NCI-H510A treated with DMSO at 0.1 percent for 48 hours (cell line): ENCODE measurements at regions not wholly inside any gene's neighbourhood (a gene's known extent, or its start where the extent isn't known, plus 50 kb on each side); places are given as distances from the start of the nearest gene placed in this dataset.

Experiments
- DNase-seq: peaks from one replicate; lab custom pipeline; 2025; lab: John Stamatoyannopoulos, UW

DNA sequence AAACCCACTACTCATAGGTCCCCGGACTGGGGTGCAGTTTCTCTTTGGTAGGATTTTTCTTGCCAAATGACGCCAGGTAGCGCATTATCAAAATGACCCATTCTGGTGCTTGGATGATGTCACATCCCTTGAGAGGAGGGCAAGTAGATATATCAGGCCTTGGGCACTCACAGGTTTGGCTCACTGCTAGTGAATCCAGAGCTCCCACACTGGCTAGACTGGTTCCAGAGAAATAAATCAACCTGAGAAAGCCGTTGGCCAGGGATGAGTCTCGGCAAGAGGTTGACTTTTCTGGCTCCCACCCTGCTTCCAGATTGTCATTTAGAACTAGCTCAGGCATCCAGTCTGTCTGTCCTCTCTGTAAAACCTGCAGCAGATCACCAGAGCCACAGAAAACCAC, 188.4 kb upstream of the MAF start:
- no peak for DNase-seq

DNA sequence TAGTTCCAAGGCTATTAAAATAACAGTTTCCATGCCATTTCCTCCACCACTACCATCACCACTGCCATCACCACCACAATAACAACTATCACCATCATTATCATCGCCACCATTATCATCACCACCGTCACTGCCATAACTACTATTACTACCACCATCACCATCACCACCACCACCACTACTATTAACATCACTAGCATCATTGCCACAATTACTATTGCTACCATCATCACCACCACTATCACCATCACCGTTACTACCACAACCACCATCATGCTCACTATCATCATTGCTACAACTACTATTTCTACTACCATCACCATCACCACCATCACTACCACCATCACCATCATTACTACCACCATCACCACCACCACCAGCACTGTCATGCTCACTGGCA, 185.9 kb upstream of the MAF start:
- DNase-seq, result no peak

DNA sequence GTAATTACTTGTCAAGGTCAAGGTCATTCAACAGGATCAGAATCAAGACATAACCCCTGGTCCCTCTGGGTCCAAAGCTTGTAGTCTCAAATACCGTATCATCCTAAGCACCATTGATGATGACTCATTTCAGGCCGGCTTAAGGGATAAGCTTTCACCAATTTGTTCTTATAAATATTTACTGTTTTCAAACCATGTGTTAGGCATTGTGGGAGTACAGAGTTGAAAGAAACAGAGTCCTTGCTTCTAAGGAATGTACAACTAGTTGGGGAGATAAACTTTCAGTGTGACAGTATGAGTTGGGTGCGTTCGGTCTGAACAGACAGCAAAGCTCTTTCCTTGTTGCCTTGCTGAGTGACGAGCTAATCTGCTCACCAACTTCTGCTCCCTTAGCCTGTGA, 183.5 kb upstream of the MAF start:
- DNase-seq, result no peak

DNA sequence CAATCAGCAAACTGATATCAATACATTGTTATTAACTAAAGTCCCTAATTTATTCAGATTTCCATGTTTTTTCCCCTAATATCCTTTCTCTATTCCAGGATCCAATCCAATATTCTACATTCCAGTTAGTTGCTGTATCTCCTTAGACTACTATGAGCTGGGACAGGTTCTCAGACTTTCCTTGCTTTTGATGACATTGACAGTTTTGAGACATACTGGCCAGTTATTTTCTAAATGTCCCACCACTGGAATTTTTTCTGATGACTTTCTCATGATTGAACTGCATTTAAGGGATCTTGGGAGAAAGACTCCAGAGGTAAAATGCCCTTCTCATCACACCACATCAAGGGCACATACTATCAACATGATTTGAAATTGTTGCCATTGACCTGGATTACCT, 177.1 kb upstream of the MAF start:
- no peak for DNase-seq

DNA sequence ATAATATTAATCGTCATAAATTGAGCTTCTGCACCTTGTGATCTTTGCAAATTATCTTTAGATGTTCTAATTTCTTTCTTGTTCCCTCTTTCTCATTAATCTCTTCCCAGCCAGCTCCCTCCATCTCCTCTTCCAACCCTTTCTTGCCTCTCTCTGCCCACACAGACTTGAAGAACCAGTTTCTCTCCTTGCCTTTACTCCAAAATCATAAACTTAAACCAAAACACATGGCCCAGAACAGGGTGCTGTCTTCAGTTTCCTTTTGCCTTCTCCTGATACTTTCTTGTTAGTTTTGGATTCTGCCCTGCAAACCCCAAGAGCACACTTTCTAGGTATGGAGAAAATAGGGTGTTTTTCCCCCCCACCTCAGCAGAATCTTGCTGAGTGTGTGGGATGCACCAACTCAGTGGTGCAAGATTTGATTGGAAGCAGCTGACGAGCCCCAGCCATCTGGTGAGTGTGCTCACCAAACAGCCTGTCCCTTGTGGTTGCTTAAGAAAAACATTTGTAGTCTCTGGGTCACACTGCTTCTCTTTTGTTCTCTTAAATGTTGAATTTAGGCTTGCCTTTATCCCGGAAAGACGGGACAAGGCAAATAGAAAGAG, 175.8 kb upstream of the MAF start:
- DNase-seq, result no peak

DNA sequence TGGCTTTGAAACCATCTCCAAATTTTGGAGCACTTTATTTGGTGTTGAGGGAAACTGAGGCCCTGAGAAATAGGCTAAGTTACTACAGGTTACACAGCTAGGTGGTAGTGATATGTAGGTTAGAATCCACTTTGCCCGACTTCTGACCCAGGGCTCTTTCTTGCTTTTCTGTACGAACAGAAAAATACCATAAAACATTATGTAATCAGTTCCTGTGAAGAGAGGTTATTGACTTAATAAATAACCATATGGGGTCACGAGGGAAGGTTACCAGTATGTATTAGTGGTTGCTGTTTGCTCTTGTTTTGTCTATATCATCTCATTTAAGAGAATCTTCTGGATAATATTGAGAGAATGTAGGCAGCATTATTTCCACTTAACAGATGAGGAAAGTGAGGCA, 172.2 kb upstream of the MAF start:
- DNase-seq, result no peak

DNA sequence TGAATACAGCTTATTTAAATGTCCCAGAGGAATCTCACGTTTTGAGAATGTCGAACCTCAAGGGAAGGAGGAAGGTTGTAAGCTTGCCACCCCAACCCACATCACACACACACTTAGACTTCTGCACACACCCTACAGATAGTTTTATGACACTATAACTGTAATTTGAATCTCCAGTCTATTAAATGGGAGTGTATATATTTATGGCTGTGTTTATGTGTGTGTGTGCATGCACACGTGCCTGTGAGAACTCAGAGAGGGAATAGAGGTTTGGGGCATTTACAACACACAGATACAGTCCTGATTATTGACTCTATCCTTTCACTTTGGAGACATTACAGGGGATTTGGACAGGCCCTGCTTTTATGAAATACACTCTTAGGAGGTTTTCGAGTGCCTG, 171.5 kb upstream of the MAF start:
- DNase-seq, result no peak

DNA sequence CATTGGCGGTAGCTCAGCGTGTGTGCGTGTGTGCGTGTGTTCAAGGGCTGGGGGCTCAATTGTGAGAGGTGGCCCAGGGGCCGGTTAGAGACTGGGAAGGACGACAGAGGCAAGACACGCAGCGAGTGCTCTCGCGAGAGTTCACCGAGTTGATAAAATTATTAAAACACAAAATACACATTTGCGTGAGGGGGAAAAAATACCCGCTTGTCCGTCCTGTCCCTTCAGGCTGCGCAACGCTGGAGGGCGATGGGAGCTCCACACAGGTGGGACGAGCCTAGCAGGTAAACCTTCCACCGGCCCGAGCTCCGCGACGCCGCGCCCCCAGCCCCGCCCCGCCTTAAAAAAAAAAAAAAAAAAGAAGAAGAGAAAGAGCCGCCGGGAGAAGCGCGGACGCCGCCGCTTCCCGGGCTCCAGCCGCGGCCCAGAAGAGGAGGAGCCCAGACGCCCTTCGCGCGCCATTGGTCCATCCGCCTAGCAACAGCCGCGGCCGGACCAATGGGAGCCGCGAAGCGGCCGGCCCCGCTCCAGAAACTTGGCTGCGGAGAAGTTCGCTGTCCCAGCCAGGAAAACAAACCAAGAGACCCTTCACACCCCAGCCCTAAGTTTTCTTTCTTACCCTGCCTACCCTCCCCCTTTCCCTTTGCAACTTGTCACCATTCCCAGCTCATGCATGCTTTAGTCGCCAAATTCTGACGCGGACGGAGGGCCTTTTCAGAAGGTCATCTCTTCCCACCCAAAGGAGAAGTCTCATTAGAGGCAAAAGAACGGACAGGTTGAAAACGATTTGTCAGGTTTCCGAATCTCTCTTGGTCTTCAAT, 169.9 kb upstream of the MAF start:
- DNase-seq, result peak; percentile 70

DNA sequence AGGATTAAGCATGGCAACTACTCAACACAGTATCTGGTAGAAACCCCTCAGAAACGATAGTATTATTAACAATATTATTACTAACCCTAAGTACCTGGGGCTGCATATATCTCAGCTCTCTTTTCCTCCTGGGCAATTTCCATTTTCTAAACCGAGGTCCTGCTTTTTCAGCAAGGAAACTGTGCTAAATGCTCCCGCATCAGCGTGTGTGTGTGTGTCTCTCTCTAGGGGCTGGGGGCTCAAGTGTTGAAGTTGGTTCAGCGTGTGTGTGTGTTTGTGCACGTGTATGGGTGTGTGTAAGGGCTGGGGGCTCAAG, 169.3 kb upstream of the MAF start:
- no peak for DNase-seq

DNA sequence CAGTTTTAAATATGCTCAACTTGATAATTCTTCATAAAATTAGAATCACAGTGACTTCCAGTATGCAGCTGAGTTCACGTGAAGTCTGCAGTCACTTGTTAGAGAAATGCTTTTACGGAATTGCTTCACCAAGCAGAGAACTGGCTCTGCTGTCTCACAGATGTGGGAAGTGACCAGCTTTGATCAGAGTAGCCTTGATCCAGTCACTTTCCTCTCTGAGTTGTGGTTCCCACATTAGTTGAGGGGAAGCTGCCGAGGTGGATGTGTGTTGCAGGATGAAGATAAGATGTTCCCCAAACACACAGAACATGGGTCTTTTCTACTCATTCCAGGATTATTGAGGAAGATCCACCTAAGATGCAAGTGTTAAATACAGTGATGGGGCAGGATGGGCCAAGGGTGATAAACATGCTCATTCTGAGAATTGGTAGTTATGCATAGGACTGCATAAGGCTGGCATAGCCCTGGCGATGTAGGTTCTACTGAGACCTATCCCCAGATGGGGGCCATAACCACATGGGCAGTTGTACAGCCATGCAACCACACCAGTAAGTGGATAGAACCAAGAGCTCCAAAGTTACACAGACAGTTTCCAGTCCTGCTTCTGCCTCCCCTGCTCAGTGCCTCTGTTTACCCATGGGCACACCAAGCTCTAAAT, 168.9 kb upstream of the MAF start:
- DNase-seq, result no peak

DNA sequence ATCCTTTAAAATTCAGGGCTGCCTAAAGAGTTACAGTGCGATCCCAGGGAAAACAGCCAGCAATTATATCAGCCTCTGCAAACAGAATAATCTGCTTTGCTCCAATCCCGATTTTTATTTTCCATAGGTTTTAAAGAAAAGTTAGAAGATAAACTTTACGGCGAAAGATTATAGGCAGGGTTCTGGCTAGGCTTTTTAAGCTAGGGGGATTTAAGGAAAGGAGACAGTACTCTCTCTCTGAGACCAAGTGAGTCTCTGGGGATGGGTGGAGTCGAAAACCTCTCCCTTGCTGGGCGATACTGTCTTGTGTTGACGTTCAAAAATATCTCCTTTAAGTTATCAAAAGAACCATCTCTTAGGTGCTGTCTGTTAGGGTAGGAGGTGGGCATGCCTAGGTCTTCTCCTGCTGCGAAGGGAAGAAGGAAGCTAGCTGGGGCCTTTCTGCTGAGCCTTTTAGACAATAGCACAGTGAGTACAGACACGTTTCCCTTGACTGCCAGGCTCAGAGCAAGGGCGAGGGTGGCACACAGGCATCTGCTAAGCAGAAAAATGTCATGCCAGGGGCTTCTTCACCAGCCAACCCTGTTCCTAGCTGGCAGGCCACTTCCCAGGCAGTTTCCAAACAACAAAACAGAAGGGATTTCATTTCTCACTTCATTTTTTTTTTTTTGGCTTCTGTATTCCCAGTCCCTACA, 167.9 kb upstream of the MAF start:
- DNase-seq, result no peak

DNA sequence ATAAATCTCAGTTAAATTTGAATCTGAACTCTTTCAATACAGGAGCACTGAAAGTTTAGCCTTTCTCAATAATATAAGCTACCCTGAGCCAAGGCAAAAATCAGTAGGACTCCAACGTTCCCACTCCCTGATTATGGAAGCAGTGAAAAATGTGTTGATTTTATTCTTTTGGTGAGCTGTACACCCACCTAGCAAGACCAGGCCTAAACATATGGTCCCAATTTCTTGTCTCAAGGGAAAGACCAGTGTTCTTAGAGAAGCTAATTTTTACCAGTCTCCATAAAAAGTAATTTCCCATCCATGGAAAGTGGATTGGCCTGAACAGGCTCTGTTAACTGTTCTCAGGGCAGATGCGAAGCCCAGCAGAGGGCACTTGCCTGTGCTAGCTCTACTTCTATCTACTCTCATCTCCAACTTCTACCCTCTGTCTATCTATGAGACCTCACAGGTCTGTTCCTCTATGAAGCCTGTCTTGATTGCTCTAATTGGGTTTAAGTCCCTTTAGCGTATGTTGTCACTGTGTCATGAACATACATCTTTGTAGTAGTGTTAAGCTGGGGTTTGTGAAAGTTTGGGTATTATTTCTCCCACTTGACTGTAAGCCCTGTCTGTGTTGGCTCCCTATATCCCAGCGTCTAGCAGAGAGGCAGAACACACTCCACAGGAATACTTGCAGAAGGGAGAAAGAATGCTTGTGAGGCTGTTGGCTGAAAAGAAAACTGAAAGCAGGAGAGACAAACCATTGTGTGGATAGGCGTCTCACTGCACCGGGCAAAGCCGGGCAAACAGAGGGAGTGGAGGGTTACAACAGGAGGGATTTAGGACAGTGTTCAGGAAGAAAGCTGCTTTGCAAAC, 167.1 kb upstream of the MAF start:
- peak; percentile 42 for DNase-seq

DNA sequence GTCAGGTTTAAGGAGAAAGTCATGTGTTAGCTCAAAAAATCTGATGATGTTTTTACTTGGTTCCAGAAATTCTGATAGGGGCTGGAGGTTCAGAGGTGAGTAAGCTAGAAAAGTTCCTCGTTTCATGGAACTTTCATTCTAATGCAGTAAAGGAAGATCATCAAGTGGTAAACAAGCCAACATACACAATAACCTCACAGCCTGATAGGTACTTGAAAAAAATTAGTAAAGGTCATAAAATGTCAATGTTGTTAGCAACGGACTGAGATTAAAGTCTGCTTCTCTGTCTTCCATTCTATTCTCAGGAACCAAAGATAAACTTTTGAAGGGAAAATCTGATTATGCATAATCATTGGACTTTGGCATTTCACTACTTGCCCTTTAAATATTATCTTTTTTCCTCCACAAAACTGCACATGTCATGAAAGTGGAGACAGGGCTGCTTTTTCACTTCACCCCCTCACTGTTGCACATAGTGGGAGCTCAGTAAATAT, 165.4 kb upstream of the MAF start:
- no peak for DNase-seq

DNA sequence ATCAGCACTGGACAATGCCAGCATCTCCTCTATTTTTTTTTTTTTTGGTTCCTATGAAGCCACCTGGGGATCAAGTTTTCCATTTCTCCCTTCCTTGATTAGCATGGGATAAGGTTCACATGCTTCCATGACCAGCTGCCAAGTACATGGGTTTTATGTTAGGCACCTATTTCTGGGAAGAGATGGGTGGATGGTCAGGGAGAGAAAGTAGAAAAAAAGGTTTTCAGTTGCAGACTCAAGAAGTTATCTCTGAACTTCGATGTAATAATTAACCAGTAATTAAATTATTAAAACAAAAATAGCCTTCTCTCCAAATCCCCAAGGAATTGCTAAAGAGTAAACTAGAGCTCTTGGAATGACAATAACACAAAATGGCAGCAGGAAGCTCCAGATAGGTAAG, 164.9 kb upstream of the MAF start:
- DNase-seq, result no peak

DNA sequence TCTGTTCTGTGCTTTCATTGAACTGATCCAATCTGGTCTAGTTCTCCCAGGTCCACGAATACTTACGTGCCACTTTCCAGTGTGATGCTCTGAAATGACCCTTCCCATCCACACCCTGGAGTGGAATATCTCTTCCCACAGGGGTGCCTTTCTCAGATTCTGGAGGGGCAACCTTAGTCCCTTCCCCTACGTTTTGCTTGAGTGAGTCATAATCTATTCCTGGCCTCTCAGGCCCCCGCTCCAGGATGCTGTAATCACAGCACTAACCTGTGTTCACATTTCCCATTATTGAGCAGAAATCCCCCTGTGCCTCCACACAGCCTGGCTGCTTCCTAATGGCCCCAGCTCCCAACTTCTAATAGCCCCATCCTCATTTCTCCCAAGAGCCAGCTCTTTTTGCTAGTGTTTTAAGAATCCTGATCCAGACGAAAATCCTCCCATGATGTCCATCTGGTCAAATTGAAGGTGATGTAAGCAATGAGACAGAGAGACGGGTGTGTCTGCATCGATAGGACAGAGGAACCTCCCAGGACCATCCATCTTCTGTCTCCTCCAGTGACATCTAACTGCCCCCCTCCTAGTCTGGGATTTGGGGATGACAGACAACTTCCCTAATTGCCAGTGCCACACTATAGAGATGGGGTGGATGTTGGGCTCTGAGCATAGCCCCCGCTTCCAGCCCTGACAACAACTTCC, 164.0 kb upstream of the MAF start:
- DNase-seq, result no peak

DNA sequence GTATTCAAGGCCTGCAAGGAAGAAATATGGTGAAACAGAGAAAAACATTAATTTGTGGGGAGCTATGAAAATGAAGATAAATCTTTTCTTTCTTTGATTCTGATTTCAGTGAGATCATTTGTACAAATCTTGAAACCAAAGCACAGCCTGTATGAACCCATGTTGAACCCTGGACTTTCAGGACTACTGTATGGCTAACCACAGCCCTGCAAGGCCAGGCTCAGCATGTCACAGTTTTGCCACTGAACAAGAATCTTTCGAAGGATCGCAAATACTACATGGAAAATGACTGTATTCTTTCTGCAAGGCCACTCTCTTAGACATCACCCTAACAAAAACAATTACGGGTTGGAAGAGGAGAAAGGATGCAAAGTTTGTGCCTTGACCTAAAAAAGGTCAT, 161.7 kb upstream of the MAF start:
- DNase-seq, result no peak

DNA sequence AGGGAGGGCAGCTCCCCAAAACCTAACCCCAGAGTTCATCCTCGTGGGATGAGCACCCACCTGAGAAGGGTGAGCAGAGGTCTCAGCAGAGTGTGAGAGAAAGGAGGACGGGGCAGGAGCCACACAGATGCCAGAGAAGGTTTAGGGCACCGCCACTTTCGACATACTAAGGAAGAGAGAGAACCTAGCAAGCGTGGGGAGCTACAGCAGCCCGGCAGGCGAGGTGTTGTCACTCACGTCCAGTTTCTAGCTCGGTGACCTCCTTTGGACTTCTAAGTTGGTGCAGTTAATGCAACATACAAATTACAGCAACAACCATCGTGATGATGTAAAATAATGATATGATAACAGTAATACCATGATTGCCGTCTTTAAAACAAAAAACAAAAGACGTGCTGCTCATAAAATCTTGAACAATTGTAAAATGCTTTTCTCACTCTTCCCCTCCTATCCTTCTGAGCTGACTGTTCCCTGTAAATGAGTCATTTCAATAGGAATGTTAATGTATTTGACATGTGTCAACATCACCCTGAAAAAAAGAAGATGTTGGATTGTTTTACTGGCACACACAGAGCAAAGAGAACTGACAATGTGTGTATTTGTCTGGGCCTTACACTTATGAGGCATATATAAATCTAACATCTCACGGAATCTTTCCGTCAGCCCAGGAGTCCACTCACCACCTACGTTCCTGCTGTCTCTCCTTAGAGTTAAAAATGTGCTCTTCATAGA, 158.2 kb upstream of the MAF start:
- DNase-seq, result no peak

DNA sequence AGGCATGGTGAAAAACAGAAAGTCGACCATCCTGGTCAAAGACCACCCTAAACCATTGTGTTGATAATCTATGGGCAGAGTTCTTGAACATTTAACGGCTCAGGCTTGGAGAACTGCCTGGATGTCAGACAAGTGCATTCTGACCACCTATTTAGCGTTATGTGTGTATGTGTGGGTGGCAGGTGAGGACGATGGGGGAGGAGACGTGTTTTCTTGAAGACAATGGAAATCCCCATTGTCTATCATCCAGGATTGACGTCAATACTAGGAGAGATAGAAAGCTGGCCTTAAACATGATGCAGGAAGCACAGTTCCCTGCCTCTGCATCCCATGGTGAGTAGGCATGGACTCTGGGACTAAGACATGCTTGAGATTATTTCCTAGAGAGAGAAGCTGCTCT, 157.4 kb upstream of the MAF start:
- no peak for DNase-seq

DNA sequence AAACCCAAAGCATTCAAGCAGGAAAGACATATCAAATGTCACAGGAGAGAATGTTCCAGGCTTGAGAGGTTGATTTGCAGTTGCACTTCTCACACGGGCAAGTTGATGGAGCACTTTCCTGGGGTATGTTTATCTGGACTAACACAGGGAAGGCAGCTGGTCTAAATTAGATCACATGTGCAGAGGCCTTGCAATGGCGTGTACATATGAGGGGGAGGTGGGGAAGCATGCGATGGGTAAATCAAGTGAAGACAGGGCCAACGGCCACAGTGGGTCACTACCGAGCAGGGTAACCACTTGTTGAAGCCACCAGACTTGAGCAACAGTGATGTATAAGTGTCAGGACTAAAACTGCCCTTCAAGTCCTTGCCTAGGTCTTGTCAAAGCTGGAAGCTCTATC, 156.6 kb upstream of the MAF start:
- no peak for DNase-seq

DNA sequence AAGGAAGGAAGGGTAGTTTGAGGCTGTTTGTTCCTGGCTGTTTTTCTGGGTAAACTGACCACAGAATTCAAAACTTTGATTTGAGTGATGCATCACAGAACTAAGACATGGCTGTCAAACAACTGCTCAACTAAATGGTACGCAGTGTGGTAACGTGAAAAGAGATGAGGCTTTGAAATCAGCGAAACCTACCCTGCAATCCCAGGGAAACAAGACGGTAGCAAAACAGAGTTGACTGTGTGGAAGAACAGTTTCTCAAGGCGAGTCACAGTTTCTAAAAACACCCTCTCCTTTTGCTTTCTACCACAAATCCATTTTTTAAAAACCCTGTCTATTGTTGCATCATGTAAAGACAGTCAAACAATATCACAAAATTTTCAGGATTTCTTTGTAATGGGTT, 156.0 kb upstream of the MAF start:
- DNase-seq, result no peak

DNA sequence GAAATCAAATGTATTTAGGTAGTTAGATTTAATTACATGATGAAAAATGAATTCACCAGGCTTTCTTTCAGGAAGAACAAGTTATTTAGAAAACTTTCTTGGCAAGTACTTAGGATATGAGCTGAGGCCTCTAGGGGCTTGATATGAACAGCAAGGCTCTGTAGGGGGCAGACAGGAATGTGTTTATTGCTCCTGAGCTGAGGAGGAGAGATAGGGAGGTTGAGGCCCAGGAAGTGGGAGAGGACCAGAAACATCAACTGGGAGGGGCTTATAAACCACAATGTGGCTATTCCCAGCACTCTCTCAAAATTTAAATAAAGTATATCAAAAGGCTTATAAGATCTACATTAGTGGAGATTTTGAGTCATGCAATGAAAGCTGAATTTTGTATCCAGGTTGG, 154.0 kb upstream of the MAF start:
- DNase-seq, result no peak
